Fibroblast of the aortic adventitia (primary cell): ENCODE measurements at regions not wholly inside any gene's neighbourhood (a gene's known extent, or its start where the extent isn't known, plus 50 kb on each side); places are given as distances from the start of the nearest gene placed in this dataset.

Experiments used
- DNase-seq: peaks from one replicate; pipeline ENCODE4 v3.0.0-alpha.2; 2010; ENCODE audit warnings: low read depth
- H3K4me3 ChIP-seq: 2 replicates; pipeline ENCODE4 v1.5.1; 2011; ENCODE audit warnings: low read depth, mild to moderate bottlenecking, control low read depth, low read length, moderate library complexity
- CTCF ChIP-seq: IDR thresholded peaks from 2 replicates; pipeline ENCODE4 v1.5.1; 2011; ENCODE audit warnings: mild to moderate bottlenecking, low read length, control low read depth, inconsistent platforms; ENCODE audit not compliant: insufficient read depth

GRCh38 chr2:142484111-142484510, 353.3 kb upstream of the LRP1B start:
- TF ChIP-seq CTCF: no peak
- DNase-seq: no peak
- no peak overlapping the region for H3K4me3 ChIP-seq

- DNase-seq: no peak
- TF ChIP-seq CTCF: no peak
Measured at GRCh38 chr2:142483653-142484052, 352.8 kb upstream of the LRP1B start.

GRCh38 chr2:142478206-142478605, 347.4 kb upstream of the LRP1B start:
- H3K4me3 ChIP-seq: no peak overlapping the region
- TF ChIP-seq CTCF: no peak
- DNase-seq: no peak

More at GRCh38 chr2:142483653-142484052, 352.8 kb upstream of the LRP1B start:
- H3K4me3 ChIP-seq: no peak overlapping the region

GRCh38 chr2:142472382-142472781, 341.6 kb upstream of the LRP1B start:
- DNase-seq: no peak
- no peak overlapping the region for H3K4me3 ChIP-seq
- no peak for TF ChIP-seq CTCF

GRCh38 chr2:142467321-142467720, 336.5 kb upstream of the LRP1B start:
- TF ChIP-seq CTCF: no peak

GRCh38 chr2:142463047-142463446, 332.2 kb upstream of the LRP1B start:
- H3K4me3 ChIP-seq: no peak overlapping the region
- TF ChIP-seq CTCF: no peak
- no peak for DNase-seq

More at GRCh38 chr2:142467321-142467720, 336.5 kb upstream of the LRP1B start:
- H3K4me3 ChIP-seq: no peak overlapping the region
- no peak for DNase-seq

- no peak for TF ChIP-seq CTCF
- no peak overlapping the region for H3K4me3 ChIP-seq
- no peak for DNase-seq
Measured at GRCh38 chr2:142462306-142462705, 331.5 kb upstream of the LRP1B start.
